Left renal cortex interstitium (tissue), 4 donors: ENCODE measurements at regions not wholly inside any gene's neighbourhood (a gene's known extent, or its start where the extent isn't known, plus 50 kb on each side); places are given as distances from the start of the nearest gene placed in this dataset.
"Not testable (repeated sequence)": the region's sequence is repeated elsewhere in the genome, so short reads cannot be mapped to it uniquely, and the experiment has no call there.

ENCODE experiments used
- DNase-seq, 4 donors: peaks; one replicate each; pipeline ENCODE4 v3.0.0-alpha.2; 2013; ENCODE audit warnings: low read depth in 4 of 4, low spot score in 2 of 4, missing footprints in 1 of 4

- not testable (repeated sequence) for DNase-seq
Observed at GRCh38 chr5:122515210-122515609, 203.2 kb downstream of the SNCAIP start.

GRCh38 chr5:122515709-122516431, 203.8 kb downstream of the SNCAIP start:
- DNase-seq: peak in 3 of 4 donors; percentile 39 to 61 (median 50)

GRCh38 chr5:122516432-122516743, 204.4 kb downstream of the SNCAIP start:
- DNase-seq: no peak

- no peak for DNase-seq
Observed at GRCh38 chr5:122517091-122517490, 205.1 kb downstream of the SNCAIP start.

GRCh38 chr5:122523776-122524175, 211.7 kb downstream of the SNCAIP start:
- DNase-seq: no peak

- no peak for DNase-seq
Observed at GRCh38 chr5:122527547-122527946, 215.5 kb downstream of the SNCAIP start.

- DNase-seq: peak in 1 of 4 donors; percentile 8
Observed at GRCh38 chr5:122532035-122532434, 220.0 kb downstream of the SNCAIP start.

- no peak for DNase-seq
Observed at GRCh38 chr5:122533825-122534224, 221.8 kb downstream of the SNCAIP start.

GRCh38 chr5:122534829-122535228, 222.8 kb downstream of the SNCAIP start:
- DNase-seq: no peak

GRCh38 chr5:122541388-122541787, 229.4 kb downstream of the SNCAIP start:
- DNase-seq: no peak

- DNase-seq: no peak
Observed at GRCh38 chr5:122545986-122546385, 228.9 kb upstream of the SNX2 start.

- DNase-seq: no peak
Observed at GRCh38 chr5:122547219-122547618, 227.7 kb upstream of the SNX2 start.

GRCh38 chr5:122547669-122548068, 227.2 kb upstream of the SNX2 start:
- DNase-seq: no peak

GRCh38 chr5:122559676-122560075, 215.2 kb upstream of the SNX2 start:
- DNase-seq: no peak

GRCh38 chr5:122561209-122561608, 213.7 kb upstream of the SNX2 start:
- no peak for DNase-seq

- DNase-seq: no peak
Observed at GRCh38 chr5:122565331-122565730, 209.5 kb upstream of the SNX2 start.

GRCh38 chr5:122576256-122577016, 198.4 kb upstream of the SNX2 start:
- no peak for DNase-seq

- DNase-seq: no peak
Observed at GRCh38 chr5:122581629-122582028, 193.3 kb upstream of the SNX2 start.

GRCh38 chr5:122584411-122585300, 190.2 kb upstream of the SNX2 start:
- DNase-seq: no peak

GRCh38 chr5:122585371-122585770, 189.5 kb upstream of the SNX2 start:
- DNase-seq: no peak

- no peak for DNase-seq
Observed at GRCh38 chr5:122586351-122586750, 188.5 kb upstream of the SNX2 start.
